Lung microvascular endothelial cell (primary cell): ENCODE measurements at regions not wholly inside any gene's neighbourhood (a gene's known extent, or its start where the extent isn't known, plus 50 kb on each side); places are given as distances from the start of the nearest gene placed in this dataset.
"Not testable (repeated sequence)": the region's sequence is repeated elsewhere in the genome, so short reads cannot be mapped to it uniquely, and the experiment has no call there.

Experiments used
- DNase-seq, 2 donors: peaks; one replicate each; pipeline versions ENCODE4 v3.0.0 to v3.0.0-alpha.2; 2010; ENCODE audit warnings: low read depth in 2 of 2

DNA sequence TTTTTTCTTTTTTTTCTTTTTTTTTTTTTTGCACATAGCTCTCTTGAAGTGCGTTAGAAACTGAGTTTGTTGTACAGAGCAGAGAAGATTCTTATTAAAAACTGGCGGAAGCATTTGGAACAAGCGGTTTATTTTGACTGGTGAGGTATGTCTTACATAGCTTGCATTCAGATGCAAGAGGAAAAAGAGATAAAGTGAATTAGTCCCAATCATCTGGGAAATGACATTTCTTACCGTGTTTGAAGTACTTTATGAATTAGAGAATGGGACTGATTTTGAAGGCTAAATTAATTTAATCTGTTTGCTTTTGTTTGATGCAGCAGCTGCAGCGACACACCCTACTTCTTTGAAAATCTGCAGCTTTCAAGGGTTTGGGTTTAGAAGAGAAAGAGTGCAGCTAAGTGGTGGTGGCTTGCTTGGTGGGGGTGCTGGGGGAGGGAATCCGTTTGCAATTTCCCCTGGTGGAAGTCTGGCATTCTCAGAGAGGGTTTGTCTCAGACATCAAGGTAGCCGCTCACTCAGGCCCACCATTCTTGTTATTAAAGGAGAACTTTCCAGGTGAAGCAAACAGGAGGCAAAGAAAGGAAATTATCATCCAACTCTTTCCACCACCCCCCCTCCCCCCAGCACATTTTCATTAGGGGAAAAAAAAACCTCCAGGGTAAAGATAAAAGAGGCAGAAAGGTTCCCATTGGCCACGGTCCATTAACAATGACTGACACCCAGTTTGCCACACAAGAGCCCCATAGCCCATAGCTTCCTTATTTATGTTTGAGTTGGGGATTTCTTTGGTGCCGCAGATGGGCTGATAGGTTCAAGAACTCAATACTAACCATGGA is 231.7 kb downstream of the SKIDA1 start:
- peak in 1 of 2 donors; percentile 11 for DNase-seq

DNA sequence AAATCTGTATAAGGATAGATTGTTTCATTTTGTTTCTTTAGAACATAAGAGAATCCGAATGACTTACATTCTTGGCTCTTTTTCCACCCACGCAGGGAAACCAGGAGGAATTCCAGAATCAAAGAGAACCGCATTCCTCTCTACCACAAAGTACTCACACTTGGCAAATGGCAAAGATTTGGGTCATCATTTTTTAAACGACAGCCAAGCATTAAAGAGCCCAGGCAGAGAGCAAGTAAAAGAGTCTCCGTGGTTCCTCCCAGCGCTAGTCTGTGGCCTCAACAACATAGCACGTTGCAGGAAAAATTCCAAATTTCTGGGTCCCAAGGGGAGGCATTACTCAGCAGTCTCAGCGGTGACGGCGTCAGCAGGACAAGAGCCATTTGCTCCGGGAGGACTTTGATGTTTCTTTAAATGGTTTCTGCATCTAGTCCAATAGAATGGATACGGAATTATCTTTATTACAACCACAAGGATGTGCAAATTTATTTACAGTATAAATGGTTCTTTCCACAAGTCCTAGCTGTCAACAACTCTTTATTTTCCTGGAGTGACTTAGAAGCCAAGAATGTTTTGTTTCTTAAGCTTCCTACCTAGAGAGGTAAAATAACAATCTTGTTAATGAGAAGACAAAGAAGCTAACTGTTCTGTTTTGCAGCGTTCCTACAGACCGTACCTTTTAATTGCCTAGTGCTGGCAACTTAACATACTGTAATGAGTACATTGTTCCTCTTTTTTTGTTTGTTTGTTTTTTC is 232.5 kb downstream of the SKIDA1 start:
- peak; percentile 52 to 88 for DNase-seq

DNA sequence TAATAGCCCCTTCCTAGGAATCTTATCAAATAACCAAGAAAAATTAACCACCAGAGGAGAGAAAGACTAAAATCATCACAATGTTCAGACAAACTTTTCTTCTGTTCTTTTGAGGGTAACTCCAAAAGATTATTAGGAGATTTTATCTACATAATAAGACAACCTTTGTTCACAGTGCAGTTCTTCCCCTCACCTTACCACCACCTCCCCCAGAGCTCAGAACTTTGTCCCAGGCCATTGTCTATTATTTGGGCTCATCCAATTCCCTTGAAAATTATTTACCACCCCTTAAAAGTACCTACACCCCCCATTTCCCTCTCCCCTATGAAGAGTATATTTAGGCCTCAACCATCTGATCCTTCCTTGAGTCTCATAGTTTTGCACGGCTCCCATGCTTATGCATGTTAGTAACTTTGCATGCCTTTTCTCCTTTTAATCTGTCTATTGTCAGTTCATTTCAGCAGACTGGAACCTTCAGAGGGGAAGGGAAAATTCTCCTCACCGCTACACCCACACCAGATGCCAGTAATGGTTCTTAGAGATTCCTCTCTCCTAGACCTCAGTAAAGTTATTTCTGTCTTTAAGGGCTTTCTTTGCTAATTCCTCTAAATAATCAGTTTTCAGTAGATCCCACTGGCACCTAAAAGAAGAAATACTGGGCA is 234.9 kb downstream of the SKIDA1 start:
- DNase-seq, result no peak

DNA sequence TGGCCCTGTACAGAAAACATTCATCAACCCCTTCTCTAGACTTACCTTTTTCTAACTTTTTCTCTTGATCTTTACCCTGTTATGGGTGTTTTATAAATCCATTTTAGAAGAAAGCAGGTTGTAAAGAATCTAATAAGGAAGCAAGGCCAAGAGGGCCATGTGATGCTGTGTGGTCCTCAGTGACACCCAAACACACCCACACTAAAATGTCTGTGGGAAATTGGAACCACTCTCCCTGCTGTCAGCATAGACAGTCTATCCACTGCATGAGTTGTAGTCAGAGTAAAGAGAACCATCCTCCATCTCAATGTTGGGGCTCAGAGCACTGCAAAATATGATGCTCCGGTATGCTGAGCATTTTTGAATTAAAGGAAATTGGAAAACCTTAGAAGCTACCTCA is 235.5 kb downstream of the SKIDA1 start:
- DNase-seq, result no peak

DNA sequence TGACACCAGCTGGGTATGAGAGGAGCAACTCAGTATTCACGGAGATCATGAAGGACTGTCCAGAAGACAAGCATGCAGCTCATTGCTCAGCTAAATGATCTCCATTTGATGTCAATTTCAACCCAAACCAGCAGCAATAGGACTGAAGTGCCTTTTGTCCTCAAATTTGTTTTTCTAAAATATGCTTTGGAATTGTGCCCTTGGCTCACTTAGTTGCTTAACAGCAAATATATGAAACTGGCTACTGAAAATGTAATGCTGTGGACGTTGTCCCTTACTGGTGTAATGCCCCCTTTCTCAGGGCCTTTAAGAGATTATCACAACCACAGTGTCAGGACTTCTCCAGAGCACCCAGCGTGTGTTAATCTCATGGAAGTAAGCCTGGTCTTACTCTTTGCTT is 236.2 kb downstream of the SKIDA1 start:
- no peak for DNase-seq

DNA sequence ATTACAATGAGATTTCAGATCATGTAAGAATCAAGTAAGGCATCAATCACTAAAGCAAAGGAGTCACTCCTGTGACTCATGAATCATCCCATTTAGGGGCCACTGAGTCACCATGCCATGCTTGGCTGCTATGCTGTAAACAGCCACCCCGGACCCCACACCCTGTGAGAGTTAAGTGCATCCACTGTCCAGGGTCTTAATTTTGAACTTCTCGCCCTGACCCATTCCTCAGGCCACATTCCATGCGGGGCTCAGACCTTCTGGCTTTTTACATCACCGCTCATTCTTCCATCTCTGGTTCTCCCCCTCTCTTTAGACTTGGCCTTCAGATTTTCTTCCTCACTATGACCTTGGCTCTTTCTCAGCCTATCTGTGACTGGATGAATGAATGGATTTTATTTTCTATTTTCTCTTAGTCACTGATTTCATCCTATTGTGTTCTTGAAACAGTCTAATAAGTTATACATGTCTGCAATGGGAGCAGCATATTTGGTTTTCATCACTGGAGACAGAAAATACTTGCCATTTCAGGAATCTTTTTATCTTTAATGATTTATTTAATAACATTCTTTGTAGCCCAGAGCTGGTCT is 239.6 kb downstream of the SKIDA1 start:
- peak in 1 of 2 donors; percentile 64 for DNase-seq

DNA sequence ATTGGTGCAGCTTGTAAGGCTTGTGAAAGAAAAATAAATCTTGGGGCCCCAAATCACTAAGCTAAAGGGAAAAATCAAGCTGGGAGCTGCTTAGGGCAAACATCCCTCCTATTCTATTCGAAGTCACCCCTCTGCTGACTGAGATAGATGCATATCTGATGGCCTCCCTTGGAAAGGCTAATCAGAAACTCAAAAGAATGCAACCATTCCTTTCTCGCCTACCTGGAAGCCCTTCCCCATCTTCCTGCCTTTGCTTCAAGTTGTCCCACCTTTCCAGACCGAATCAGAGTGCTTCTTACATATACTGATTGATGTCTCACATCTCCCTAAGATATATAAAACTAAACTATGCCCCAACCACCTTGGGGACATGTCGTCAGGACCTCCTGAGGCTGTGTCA is 240.3 kb downstream of the SKIDA1 start:
- no peak for DNase-seq

DNA sequence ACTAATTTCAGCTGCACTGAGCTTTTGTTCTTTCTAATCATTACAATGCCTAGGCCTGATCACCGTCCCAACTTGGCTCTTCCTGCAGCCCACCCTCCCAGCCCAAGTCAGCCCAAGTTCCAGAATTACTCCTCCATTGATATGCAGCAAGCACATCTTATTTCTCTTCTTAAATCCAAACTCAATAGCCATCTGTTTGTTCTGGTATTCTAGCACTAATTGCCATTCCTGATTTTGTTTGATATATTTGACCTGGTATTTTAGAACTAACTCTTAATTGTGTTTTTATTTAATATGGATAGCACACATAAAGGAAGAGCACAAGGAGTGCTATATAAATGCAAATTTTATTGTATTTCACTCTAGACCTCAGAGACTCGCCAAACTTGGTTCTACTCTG is 241.2 kb downstream of the SKIDA1 start:
- no peak for DNase-seq

DNA sequence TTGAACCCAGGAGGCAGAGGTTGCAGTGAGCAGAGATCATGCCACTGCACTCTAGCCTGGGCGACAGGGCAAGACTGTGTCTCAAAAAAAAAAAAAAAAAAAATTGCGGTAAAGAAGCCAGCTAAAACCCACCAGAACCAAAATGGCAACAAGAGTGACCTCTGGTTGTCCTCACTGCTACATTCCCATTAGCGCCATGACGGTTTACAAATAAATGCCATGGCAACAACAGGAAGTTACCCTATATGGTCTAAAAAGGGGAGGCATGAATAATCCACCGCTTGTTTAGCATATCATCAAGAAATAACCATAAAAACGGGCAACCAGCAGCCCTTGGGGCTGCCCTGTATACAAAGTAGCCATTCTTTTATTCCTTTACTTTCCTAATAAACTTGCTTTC is 242.4 kb downstream of the SKIDA1 start:
- DNase-seq, result not testable (repeated sequence)

DNA sequence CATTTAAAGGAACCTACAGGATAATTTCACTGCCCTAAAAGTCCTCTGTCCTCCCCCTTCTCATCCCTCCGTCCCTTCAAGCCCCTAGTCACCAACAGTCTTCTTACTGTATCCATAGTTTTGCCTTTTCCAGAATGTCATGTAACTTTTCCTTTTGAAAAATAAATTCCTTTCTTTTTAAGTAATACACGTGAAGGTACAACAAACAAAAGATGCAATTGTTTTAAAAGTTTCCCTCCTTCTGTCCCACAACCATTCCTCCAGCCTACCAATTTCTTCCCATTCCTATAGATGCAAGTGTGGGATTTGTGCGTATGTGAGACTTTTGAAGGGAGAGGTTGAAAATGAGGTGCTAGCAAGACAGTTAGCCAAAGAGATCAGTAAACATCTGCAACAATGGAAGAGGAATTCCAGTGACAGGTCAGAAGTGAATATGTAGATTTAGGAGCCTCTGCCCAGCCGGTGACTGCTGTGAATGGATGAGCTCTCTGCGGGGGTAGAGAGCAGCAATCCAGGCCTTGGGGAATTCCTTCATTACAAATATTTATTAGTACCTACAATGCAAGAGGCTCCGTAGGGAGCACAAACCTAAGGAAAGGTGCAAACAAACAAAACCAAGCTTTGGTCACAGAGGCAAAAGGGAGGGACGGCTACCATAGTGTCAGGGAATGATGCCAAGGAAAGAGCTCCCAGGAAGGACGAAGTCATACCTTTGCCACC is 243.6 kb downstream of the SKIDA1 start:
- DNase-seq, result no peak

DNA sequence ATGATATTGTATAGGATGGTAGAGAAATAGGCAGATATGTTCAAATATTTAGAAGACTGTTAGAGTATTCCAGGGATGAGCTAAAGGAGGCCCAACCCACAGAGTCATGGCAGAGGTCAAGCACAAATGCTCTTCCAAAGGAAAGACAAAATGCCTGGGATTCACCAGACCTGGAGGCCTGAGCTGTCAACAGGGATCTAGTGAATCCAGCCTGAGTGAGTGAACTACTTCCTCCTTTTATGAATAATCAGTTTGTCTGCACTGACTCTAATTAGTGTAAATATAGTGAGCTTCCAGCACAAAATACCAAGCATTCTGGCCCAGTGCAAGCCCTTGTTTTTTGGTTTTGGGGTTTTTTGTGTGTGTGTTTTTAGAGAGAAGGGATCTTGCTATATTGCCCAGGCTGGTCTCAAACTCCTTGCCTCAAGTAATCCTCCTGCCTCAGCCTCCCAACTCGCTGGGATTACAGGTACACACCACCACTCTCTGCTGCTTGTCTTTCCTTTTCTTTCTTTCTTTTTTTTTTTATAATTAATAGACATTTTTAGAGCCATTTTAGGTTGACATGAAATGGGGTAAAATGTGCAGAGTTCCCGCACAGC is 244.4 kb downstream of the SKIDA1 start:
- no peak for DNase-seq

DNA sequence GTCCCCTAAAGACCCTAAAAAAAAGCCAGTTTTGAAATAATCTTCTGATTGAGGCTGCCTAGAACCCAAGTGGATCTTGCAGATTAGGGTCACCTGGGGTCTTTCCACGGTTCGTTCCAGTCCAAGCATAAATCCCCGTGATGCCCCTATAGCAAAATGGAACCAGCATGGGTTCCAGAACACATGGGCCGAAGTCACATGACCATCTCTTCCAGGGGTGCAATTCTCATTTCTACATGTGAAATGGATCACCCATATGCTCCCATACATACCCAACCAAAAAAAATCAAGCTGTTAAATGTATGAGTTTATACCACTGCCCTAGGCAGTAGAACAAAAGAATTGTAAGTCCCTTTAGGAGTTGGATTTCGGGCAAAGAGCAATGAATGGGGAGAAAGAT is 245.4 kb downstream of the SKIDA1 start:
- DNase-seq, result no peak

DNA sequence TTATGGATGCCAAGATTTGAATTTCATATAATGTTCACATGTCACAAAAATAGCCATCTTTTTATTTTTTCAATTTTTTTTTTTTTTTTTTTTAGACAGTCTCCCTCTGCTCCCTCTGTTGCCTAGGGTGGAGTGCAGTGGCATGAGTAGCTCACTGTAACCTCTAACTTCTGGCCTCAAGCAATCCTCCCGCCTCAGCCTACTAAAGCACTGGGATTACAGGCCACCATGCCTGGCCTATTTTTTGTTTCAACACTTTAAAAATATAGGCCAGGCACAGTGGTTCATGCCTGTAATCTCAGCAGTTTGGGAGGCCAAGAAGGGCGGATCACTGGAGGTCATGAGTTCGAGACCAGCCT is 246.3 kb downstream of the SKIDA1 start:
- DNase-seq, result no peak

DNA sequence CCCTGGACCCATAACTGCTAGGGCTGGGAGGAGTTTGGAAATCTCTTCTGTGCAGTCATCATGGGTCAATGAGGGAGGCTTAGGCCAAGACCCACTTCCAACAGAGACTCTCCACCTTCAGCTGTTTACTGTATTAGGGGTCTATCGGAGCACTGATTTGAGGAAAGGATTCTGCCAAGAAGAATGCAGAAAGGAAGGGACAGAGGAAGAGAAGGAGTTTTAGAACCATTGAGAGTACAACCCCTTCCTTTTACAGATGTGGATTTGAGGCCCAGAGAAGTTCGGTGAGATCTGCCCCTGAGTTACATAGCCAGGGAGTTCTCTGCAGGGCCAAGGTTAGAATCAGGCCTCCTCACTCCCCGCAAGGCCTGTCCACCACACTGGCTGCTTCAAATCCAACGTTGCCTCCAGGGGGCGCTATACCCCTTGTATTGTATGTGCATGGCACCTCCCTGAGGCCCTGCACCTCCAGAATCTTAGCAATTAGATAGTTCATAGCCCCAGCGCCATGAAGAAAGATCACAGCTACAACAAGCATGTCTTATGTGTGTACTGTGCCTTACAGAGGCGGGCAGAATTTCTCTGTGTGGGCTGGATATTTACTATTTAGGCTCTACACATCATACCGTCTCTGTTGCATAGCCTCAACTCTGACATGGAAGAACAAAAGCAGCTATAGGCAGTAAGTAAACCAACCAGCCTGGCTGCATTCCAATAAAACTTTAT is 246.8 kb downstream of the SKIDA1 start:
- DNase-seq, result peak; percentile 95

DNA sequence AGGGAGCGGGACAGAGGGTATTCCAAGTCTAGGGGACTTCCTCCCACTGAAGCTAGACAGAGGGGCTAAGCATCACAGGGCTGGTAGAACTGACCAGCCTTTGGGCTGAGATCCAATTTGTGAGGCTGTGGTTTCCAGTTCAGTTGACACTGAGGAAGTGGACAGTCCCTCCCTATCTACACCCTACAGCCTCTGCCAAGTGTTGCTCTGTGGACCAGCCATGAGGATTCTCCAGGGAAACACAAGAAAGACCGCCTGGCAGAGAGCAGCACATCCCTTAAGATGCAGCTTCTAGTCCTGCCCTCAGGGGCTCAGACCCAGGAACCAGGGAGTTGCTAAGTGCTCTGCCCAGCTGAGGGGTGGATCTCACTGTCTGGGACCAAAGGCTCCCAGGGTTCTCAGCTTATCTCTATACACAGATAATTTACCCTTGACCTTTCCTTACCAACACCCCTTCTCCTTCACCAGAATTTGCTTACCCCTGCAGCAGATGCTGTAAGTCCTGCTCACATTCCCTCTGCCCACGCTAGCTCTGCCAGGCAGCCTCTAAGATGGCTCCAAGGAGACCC is 252.0 kb downstream of the SKIDA1 start:
- DNase-seq, result peak; percentile 24 to 28

DNA sequence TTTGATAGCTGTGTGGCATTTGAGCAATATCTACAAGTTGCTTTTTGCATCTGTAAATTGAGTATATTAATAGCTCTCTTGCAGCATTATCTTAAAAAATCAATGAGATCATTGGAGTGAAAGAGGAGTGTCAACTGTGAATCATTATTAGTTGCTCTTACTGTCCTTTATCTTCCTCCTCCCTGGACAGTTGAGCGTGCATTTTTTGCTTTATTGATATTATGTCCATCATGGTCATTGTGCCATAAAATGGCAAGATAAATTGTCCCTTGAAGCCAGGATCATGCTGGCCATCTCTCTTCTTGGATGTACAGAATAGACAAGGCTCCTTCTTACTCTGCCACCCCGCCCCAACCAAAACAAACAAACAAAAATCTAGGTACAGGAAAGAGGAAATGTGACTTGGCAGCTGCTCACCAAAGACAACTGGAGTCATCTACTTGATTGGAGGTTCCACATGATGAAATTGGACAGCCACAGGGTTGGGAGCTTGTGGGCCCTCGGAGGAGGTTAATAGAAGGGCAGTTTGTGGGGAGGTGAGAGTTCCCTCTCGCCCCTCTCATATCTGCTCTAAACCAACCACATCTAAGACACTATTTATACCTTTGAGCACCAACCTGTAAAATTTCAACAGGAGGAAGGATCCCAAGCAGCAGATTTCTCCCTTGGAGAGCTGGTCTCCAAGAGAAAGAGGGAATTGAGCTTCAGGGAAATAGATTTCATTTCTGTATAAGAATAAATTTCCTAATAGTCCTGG is 252.7 kb downstream of the SKIDA1 start:
- DNase-seq, result peak in 1 of 2 donors; percentile 12

DNA sequence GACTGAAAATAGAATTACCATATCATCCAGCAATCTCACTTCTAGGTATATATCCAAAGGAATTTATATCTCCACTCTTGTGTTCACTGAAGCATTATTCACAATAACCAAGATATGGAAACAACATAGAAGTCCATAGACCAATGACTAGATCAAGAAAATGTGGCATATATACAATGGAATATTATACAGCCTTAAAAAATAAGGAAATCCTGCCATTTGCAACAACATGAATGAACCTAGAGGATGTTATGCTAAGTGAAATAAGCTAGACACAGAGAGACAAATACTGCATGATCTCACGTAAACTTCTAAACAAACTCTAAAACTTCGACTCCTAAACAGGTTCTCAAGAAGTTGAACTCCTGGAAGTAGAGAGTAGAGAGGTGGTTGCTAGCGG is 254.5 kb downstream of the SKIDA1 start:
- DNase-seq, result no peak

DNA sequence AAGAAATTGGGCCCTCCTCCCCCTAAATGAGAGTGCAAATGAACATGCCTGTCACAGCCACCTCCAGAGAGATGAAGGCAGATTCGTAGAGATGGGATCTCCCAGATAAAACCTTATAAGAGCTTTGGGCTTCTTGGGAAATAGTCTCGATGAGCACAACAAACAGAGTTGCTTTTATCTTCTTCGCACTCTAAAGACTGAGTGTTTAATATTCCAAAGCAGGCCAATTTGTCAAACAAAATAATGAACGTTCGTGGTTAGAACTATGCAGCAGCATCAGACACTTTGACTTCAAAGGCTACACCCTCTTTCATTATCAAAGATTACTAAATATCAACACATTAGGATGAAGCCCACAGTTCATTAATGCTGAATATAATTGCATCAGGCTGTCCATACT is 256.2 kb downstream of the SKIDA1 start:
- DNase-seq, result no peak

DNA sequence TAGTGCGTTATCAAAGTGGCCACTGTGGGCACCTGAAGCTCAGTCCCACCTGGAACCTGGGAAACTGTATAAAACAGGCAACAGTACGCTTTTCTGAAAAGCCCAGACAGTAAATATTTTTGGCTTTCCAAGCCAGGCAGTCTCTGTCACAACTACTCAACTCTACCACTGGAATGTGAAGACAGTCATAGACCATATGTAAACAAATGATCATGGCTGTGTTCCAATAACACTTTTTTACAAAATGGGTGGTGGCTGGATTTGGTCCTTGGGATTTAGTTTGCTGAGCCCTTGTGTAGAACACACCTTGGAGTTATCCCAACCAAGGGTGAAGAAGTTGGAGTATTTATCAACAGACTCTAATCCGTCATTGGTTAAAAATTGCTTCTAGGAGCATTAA is 259.9 kb downstream of the SKIDA1 start:
- DNase-seq, result peak in 1 of 2 donors; percentile 35
